K562 (cell line): ENCODE measurements at regions not wholly inside any gene's neighbourhood (a gene's known extent, or its start where the extent isn't known, plus 50 kb on each side); places are given as distances from the start of the nearest gene placed in this dataset.

Source experiments
- ATAC-seq: fragments of 200-7000 bp; cut with Tn5 transposase; 3 replicates; pipeline ENCODE4 v1.9.1; 2020; ENCODE audit warnings: moderate library complexity
- BruUV-seq: library from RNA; stranded (reverse); fragments of 400-500 nt; replicated peaks from 2 replicates; lab custom pipeline; 2021; lab: Mats Ljungman, UMichigan
- CTCF ChIA-PET: fragments of 300-600 bp; formaldehyde crosslinking; extraction: SDS; loops from one replicate; lab custom pipeline; 2021; ENCODE audit warnings: low intra/inter-chr PET ratio; lab: Yijun Ruan, JAX
- POLR2A ChIA-PET: fragments of 300-600, 350-650 bp; sonication (Branson Sonifier 250); formaldehyde crosslinking; extraction: SDS; loops from one replicate; lab custom pipeline; 2021; ENCODE audit warnings: antibody characterized with exemption, inconsistent platforms; lab: Yijun Ruan, JAX
- DNase-seq, 4 experiments: peaks; one replicate each; pipeline versions ENCODE4 v3.0.0 to v3.0.0-alpha.2; 2011 to 2018; ENCODE audit warnings: low spot score in 3 of 4, mixed read lengths in 3 of 4; ENCODE audit errors: extremely low read depth in 1 of 4
- FAIRE-seq: peaks from 2 replicates; lab custom pipeline; 2011; peaks lifted over from hg19 to GRCh38; lab: Jason Lieb, UNC
- H2AFZ ChIP-seq: 2 replicates; pipeline ENCODE4 v1.6.0; 2011; ENCODE audit warnings: low read depth, low read length, control low read depth, inconsistent platforms
- H3K27ac ChIP-seq: fragments of 200-600 bp; 3 replicates; pipeline ENCODE4 v1.8.0; 2011; ENCODE audit warnings: low read depth, mild to moderate bottlenecking, control low read depth, inconsistent platforms, low read length, moderate library complexity, mixed read lengths; ENCODE audit errors: extremely low read depth
- H3K27me3 ChIP-seq, 2 experiments: fragments of 300-600 bp in 1 of 2; 2 replicates in 1 of 2; 3 replicates in 1 of 2; pipeline versions ENCODE4 v1.6.0 to v1.8.0; 2011; ENCODE audit warnings: inconsistent platforms in 2 of 2, low read length in 2 of 2, mild to moderate bottlenecking in 1 of 2, mixed read lengths in 1 of 2, moderate library complexity in 1 of 2; ENCODE audit not compliant: control insufficient read depth in 2 of 2, insufficient read depth in 2 of 2
- H3K36me3 ChIP-seq: fragments of 300-600 bp; 3 replicates; pipeline ENCODE4 v1.8.0; 2011; ENCODE audit warnings: mild to moderate bottlenecking, low read length, inconsistent platforms; ENCODE audit not compliant: control insufficient read depth, insufficient read depth
- H3K4me1 ChIP-seq, 2 experiments: fragments of 200-600 bp in 1 of 2; replicated peaks in 1 of 2; 2 replicates in 1 of 2; 3 replicates in 1 of 2; pipeline versions ENCODE4 v1.5.1 to v1.8.0; 2011; ENCODE audit warnings: inconsistent platforms in 2 of 2, low read length in 2 of 2, mild to moderate bottlenecking in 1 of 2, mixed read lengths in 1 of 2, moderate library complexity in 1 of 2; ENCODE audit not compliant: control insufficient read depth in 2 of 2, insufficient read depth in 2 of 2
- H3K4me2 ChIP-seq: 2 replicates; pipeline ENCODE4 v1.6.1; 2011; ENCODE audit warnings: low read length, control low read depth, inconsistent platforms, mixed read lengths; ENCODE audit not compliant: insufficient read depth
- H3K4me3 ChIP-seq: fragments of 200-600 bp; sonication (generic), shearing (Covaris generic); 2 replicates; pipeline ENCODE4 v1.5.1; 2016; ENCODE audit warnings: control low read depth, inconsistent platforms
- H3K79me2 ChIP-seq: fragments of 200-600 bp; 3 replicates; pipeline ENCODE4 v1.8.0; 2011; ENCODE audit warnings: low read length, inconsistent platforms; ENCODE audit not compliant: control insufficient read depth, insufficient read depth
- H3K9ac ChIP-seq, 2 experiments: 2 replicates each; pipeline versions ENCODE4 v1.6.0 to v1.6.1; 2011; ENCODE audit warnings: low read depth in 2 of 2, low read length in 2 of 2, control low read depth in 1 of 2, inconsistent platforms in 1 of 2, mild to moderate bottlenecking in 1 of 2, mixed read lengths in 1 of 2; ENCODE audit not compliant: insufficient read depth in 1 of 2
- H3K9me1 ChIP-seq: one replicate; pipeline ENCODE4 v1.6.0; 2011; ENCODE audit warnings: inconsistent platforms, mild to moderate bottlenecking, low read length, moderate library complexity; ENCODE audit not compliant: control insufficient read depth, insufficient read depth
- H3K9me3 ChIP-seq: replicated peaks from 2 replicates; pipeline ENCODE4 v1.5.1; 2011; ENCODE audit warnings: low read depth, low read length, inconsistent platforms; ENCODE audit not compliant: control insufficient read depth, insufficient read depth
- H4K20me1 ChIP-seq: replicated peaks from 2 replicates; pipeline ENCODE4 v1.6.1; 2011; ENCODE audit warnings: low read length, inconsistent platforms, mixed read lengths; ENCODE audit not compliant: control insufficient read depth, insufficient read depth
- ARNT ChIP-seq, 2 experiments: fragments of 450-650 bp; IDR thresholded peaks; 2 replicates each; pipeline ENCODE4 v1.6.1; 2016; ENCODE audit warnings: mild to moderate bottlenecking in 1 of 2
- CBX1 ChIP-seq: sonication (generic); IDR thresholded peaks from 2 replicates; pipeline ENCODE4 v1.6.1; 2016; ENCODE audit warnings: antibody characterized with exemption, low read depth, mild to moderate bottlenecking
- CBX5 ChIP-seq: IDR thresholded peaks from 2 replicates; pipeline ENCODE4 v1.6.1; 2014; ENCODE audit warnings: low read depth, borderline replicate concordance
- CCNT2 ChIP-seq: IDR thresholded peaks from 2 replicates; pipeline ENCODE4 v1.6.1; 2011; ENCODE audit warnings: borderline replicate concordance, low read depth, mild to moderate bottlenecking, moderate library complexity, mixed read lengths, low read length; ENCODE audit not compliant: insufficient read length; ENCODE audit errors: extremely low read depth
- ETS1 ChIP-seq: conservative IDR thresholded peaks from 2 replicates; pipeline ENCODE4 v1.6.1; 2011; ENCODE audit warnings: low read depth, mild to moderate bottlenecking, low read length; ENCODE audit not compliant: control insufficient read depth
- FOXA1 ChIP-seq: fragments of 450-650 bp; IDR thresholded peaks from 2 replicates; pipeline ENCODE4 v1.6.1; 2016; ENCODE audit warnings: mild to moderate bottlenecking, borderline replicate concordance
- JUNB ChIP-seq: fragments of 450-650 bp; formaldehyde crosslinking; conservative IDR thresholded peaks from 2 replicates; pipeline ENCODE4 v1.4.0; 2020; ENCODE audit warnings: mild to moderate bottlenecking
- MEIS2 ChIP-seq: fragments of 450-650 bp; IDR thresholded peaks from 2 replicates; pipeline ENCODE4 v1.6.1; 2014; ENCODE audit warnings: mild to moderate bottlenecking; ENCODE audit not compliant: partially characterized antibody
- NRF1 ChIP-seq, 2 experiments: fragments of 450-650 bp; IDR thresholded peaks in 1 of 2; conservative IDR thresholded peaks in 1 of 2; 2 replicates each; pipeline ENCODE4 v1.6.1; 2014; ENCODE audit warnings: mild to moderate bottlenecking in 2 of 2
- SMARCE1 ChIP-seq: fragments of 450-650 bp; IDR thresholded peaks from 2 replicates; pipeline ENCODE4 v1.7.1; 2016; ENCODE audit warnings: mild to moderate bottlenecking
- SRSF3 ChIP-seq: fragments of 200-400 bp; formaldehyde crosslinking; IDR thresholded peaks from 2 replicates; pipeline ENCODE4 v1.6.1; 2016; ENCODE audit warnings: mild to moderate bottlenecking, low read length, moderate library complexity; ENCODE audit not compliant: insufficient read depth
- ZNF785 ChIP-seq: fragments of 250-450 bp; sonication (Bioruptor Pico); IDR thresholded peaks from 2 replicates; pipeline ENCODE4 v1.4.0; 2020; ENCODE audit warnings: mild to moderate bottlenecking
- WGBS: fragments of 100-300 bp; shearing (Covaris generic); methylation state at CpG from one replicate; pipeline ENCODE4 v1.1.6; 2016; ENCODE audit warnings: low coverage, mixed read lengths; ENCODE audit not compliant: insufficient coverage; ENCODE audit errors: missing lambda C conversion rate; 5-methylcytosine and 5-hydroxymethylcytosine counted together
- in situ Hi-C: fragments of 300-500 bp; cut with MboI; formaldehyde crosslinking; loops from 4 replicates; pipeline ENCODE4 v1.15.0; 2018; ENCODE audit warnings: inconsistent platforms, mixed read lengths
- intact Hi-C: fragments of 100-400 bp; cut with micrococcal nuclease; formaldehyde crosslinking; loops from 2 replicates; pipeline ENCODE4 v1.14.2; 2022
- TF ChIP-seq, protein P1 (sequence below): fragments of 250-450 bp; sonication (Bioruptor Pico); IDR thresholded peaks from 2 replicates; pipeline ENCODE4 v1.8.0; 2021; ENCODE audit warnings: moderate library complexity, mild to moderate bottlenecking, inconsistent platforms

DNA sequence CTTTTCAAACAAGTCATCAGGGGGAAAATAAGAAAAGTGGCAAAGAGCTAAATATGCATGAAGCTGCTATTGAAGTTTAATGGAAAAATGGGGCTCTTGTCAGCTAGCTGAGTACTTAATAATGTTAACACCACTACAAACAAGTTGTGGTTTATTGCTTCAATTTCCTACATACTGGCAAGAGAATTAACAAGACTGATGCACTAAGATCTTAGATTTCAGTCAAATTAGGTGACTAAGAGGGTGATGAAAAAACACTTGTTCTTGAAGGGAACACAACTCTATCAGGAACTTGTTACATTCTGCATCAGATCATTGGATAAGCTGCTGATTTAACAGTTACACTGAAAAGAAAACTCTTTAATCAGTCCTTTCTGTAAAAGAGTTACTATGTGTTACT, 234.6 kb upstream of the AFF2 start:
- H3K4me1 ChIP-seq, result no peaks in the 10 kb centered on the region
- no peaks in the 10 kb centered on the region for H3K27me3 ChIP-seq
- no peak overlapping the region for H3K9ac ChIP-seq
- intact Hi-C loops, result no loop called here
- H3K79me2 ChIP-seq, result no peaks in the 10 kb centered on the region
- no peak for DNase-seq
- no peak for ATAC-seq
- H3K4me2 ChIP-seq, result no peak overlapping the region
- H3K27ac ChIP-seq, result no peak overlapping the region
- no peak for FAIRE-seq
- ChIA-PET POLR2A (no interaction called here), CTCF (no interaction called here)
- no peak for TF ChIP-seq ZNF785 (CRISPR knock-in tag)
- in situ Hi-C loops, result no loop called here
- no peaks in the 10 kb centered on the region for H4K20me1 ChIP-seq
- H2AFZ ChIP-seq, result no peak overlapping the region
- no peaks in the 10 kb centered on the region for H3K9me1 ChIP-seq
- no peak overlapping the region for H3K4me3 ChIP-seq
- H3K9me3 ChIP-seq, result no peaks in the 10 kb centered on the region
- no peaks in the 10 kb centered on the region for H3K36me3 ChIP-seq
- no TSS peak for BruUV-seq

GRCh38 chrX:148268673-148269072, 231.7 kb upstream of the AFF2 start:
- no peaks in the 10 kb centered on the region for H3K9me3 ChIP-seq
- intact Hi-C loops (no loop called here), in situ Hi-C loops (no loop called here)
- POLR2A ChIA-PET, result no interaction called here
- H3K36me3 ChIP-seq, result no peaks in the 10 kb centered on the region
- no peak overlapping the region for H3K27ac ChIP-seq
- no peak overlapping the region for H3K4me3 ChIP-seq
- no peaks in the 10 kb centered on the region for H3K27me3 ChIP-seq
- WGBS, result 10% methylated on average over 1 of the region's 1 CpG
- no peaks in the 10 kb centered on the region for H4K20me1 ChIP-seq
- no peak for DNase-seq
- no peaks in the 10 kb centered on the region for H3K9me1 ChIP-seq
- BruUV-seq, result no TSS peak
- no peak for TF ChIP-seq SMARCE1
- TF ChIP-seq ARNT (IDR thresholded peaks at IDR 0.05), result no peak
- TF ChIP-seq CBX1, result no peak
- TF ChIP-seq JUNB (CRISPR knock-in tag), result no peak
- no peak for TF ChIP-seq SRSF3
- TF ChIP-seq MEIS2, result no peak
- no peak for TF ChIP-seq ETS1
- TF ChIP-seq, protein P1, sequence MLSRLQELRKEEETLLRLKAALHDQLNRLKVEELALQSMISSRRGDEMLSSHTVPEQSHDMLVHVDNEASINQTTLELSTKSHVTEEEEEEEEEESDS (CRISPR knock-in tag), result no peak
- TF ChIP-seq CBX5, result no peak
- TF ChIP-seq FOXA1, result no peak
- no peak for TF ChIP-seq NRF1 (conservative IDR thresholded peaks at IDR 0.05 in 1 of 2, IDR thresholded peaks at IDR 0.05 in 1 of 2)
- no peak for TF ChIP-seq CCNT2
- CTCF ChIA-PET, result no interaction called here
- H3K79me2 ChIP-seq, result no peaks in the 10 kb centered on the region
- H3K9ac ChIP-seq, result no peak overlapping the region
- H3K4me2 ChIP-seq, result no peak overlapping the region
- FAIRE-seq, result no peak
- no peaks in the 10 kb centered on the region for H3K4me1 ChIP-seq
- no peak overlapping the region for H2AFZ ChIP-seq
- ATAC-seq, result no peak
